Panc1 (cell line): ENCODE measurements at regions not wholly inside any gene's neighbourhood (a gene's known extent, or its start where the extent isn't known, plus 50 kb on each side); places are given as distances from the start of the nearest gene placed in this dataset.

Source experiments
- ATAC-seq: fragments of 200-7000 bp; cut with Tn5 transposase; 2 replicates; pipeline ENCODE4 v1.9.1; 2020; ENCODE audit warnings: mild to moderate bottlenecking, moderate library complexity
- BruUV-seq: library from RNA; stranded (reverse); fragments of 400-500 nt; replicated peaks from 2 replicates; lab custom pipeline; 2021; lab: Mats Ljungman, UMichigan
- CTCF ChIA-PET: fragments of 300-600 bp; sonication (Branson Sonifier 250); formaldehyde crosslinking; loops from one replicate; lab custom pipeline; 2022; ENCODE audit warnings: antibody characterized with exemption; lab: Charles Lee
- POLR2A ChIA-PET: fragments of 300-600 bp; sonication (Branson Sonifier 250); formaldehyde crosslinking; loops from one replicate; lab custom pipeline; 2022; ENCODE audit warnings: antibody characterized with exemption; lab: Charles Lee
- DNase-seq: peaks from one replicate; pipeline ENCODE4 v3.0.0-alpha.2; 2010; ENCODE audit warnings: low read depth, low spot score
- H3K27ac ChIP-seq: 2 replicates; pipeline ENCODE4 v1.5.1; 2011; ENCODE audit warnings: mild to moderate bottlenecking, low read length, inconsistent platforms
- H3K27me3 ChIP-seq: fragments of 200-500 bp; sonication (Bioruptor generic); 2 replicates; pipeline ENCODE4 v1.6.0; 2014; ENCODE audit warnings: low read length, inconsistent platforms; ENCODE audit not compliant: control insufficient read depth, insufficient read depth
- H3K36me3 ChIP-seq: fragments of 200-500 bp; sonication (Bioruptor generic); 2 replicates; pipeline ENCODE4 v1.5.1; 2014; ENCODE audit warnings: inconsistent platforms, mild to moderate bottlenecking, low read length, moderate library complexity; ENCODE audit not compliant: control insufficient read depth, insufficient read depth
- H3K4me1 ChIP-seq: 2 replicates; pipeline ENCODE4 v1.5.1; 2011; ENCODE audit warnings: inconsistent platforms, mild to moderate bottlenecking, low read length, moderate library complexity; ENCODE audit not compliant: control insufficient read depth, insufficient read depth
- H3K4me3 ChIP-seq, 2 experiments: 2 replicates each; pipeline ENCODE4 v1.5.1; 2011 to 2012; ENCODE audit warnings: low read depth in 2 of 2, low read length in 2 of 2, mild to moderate bottlenecking in 2 of 2, inconsistent platforms in 1 of 2, moderate library complexity in 1 of 2
- H3K9me3 ChIP-seq: fragments of 200-500 bp; sonication (Bioruptor generic); 2 replicates; pipeline ENCODE4 v1.5.1; 2014; ENCODE audit warnings: low read depth, mild to moderate bottlenecking, inconsistent platforms, low read length, moderate library complexity; ENCODE audit not compliant: control insufficient read depth, insufficient read depth
- CTCF ChIP-seq: fragments of 450-650 bp; IDR thresholded peaks from 2 replicates; pipeline ENCODE4 v1.5.1; 2017; ENCODE audit warnings: mild to moderate bottlenecking
- POLR2AphosphoS5 ChIP-seq: IDR thresholded peaks from 2 replicates; pipeline ENCODE4 v1.6.1; 2012; ENCODE audit warnings: mild to moderate bottlenecking, low read depth, low read length, moderate library complexity
- REST ChIP-seq, 2 experiments: IDR thresholded peaks; 2 replicates each; pipeline ENCODE4 v1.6.1; 2011 to 2012; ENCODE audit warnings: low read depth in 2 of 2, control low read depth in 1 of 2, low read length in 1 of 2, mild to moderate bottlenecking in 1 of 2, moderate library complexity in 1 of 2; ENCODE audit not compliant: insufficient read depth in 1 of 2
- SIN3A ChIP-seq: IDR thresholded peaks from 2 replicates; pipeline ENCODE4 v1.6.1; 2012; ENCODE audit warnings: low read depth, mild to moderate bottlenecking, low read length, moderate library complexity, borderline replicate concordance; ENCODE audit not compliant: insufficient read depth
- TCF7L2 ChIP-seq: IDR thresholded peaks from 2 replicates; pipeline ENCODE4 v1.6.1; 2011; ENCODE audit warnings: mild to moderate bottlenecking, low read depth, low read length, inconsistent platforms
- in situ Hi-C: cut with HindIII; loops from 2 replicates; pipeline ENCODE4 v1.10.0; 2016; ENCODE audit warnings: low sequenced_read_pairs, low pct_unique_long_range_greater_than_20kb
- intact Hi-C: fragments of 100-400 bp; cut with micrococcal nuclease; formaldehyde crosslinking; loops from one replicate; pipeline ENCODE4 v1.10.0; 2022; ENCODE audit not compliant: unreplicated experiment

DNA sequence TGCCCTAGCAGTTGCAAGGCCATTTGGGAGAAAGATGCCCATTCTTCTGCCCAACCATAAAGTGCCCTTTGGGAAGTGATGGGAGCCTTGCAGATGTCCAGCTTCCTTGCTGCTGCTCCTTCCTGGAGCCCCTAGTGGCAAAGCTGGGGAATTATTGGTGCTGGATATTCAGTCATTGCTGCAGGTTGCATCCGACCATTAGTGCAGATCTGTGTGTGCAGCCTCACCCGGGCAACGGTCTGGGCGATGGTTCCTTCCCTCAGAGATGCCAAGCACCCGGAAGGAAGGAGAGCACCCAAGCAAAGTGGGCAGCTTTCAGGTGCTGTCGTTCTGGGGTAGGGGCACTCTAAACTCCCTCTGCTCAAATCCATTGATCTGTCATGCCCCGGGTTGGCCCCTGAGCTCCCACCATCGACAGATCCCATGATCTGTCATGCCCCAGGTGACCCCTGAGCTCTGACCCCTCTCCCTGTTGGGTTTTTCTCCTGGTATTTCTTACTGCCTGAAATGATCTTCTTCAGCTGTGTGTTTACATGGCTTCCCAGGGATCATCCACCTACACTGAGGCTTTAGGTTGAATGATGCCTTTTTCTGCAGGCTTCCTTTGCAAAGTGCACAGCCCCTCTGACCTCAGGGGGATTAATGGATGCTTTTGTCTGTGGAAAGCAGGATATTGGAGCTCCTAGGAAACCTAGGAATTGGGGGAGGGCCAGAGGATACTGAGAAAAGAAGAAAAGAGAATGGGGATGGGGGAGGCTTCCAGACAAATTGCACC, 467.5 kb downstream of the PTPRU start:
- H3K4me1 ChIP-seq, result peaks cover 6% of the 10 kb centered on the region
- no peaks in the 10 kb centered on the region for H3K27me3 ChIP-seq
- no TSS peak for BruUV-seq
- ChIA-PET CTCF (interaction anchor here (0.5 to 1.2 kb wide), 3 partner anchors 16 to 497 kb away, joined by 3 to 4 read pairs (median 3); no protein-coding TSS in a partner anchor), POLR2A (no interaction called here)
- TF ChIP-seq POLR2AphosphoS5 (no peak), CTCF (peak; percentile 92)
- no peak for DNase-seq
- peak; percentile 71 for ATAC-seq
- no peaks in the 10 kb centered on the region for H3K9me3 ChIP-seq
- in situ Hi-C loops (no loop called here), intact Hi-C loops (loop anchor here (10.0 kb wide), 1 partner anchor 469 kb away; the partner anchor contains the start of genes MECR and PTPRU)
- H3K36me3 ChIP-seq, result no peaks in the 10 kb centered on the region
- H3K27ac ChIP-seq, result no peak overlapping the region
- no peak overlapping the region for H3K4me3 ChIP-seq

- TF ChIP-seq CTCF (no peak), TCF7L2 (no peak)
- no peak overlapping the region for H3K27ac ChIP-seq
- ChIA-PET CTCF (no interaction called here), POLR2A (no interaction called here)
- H3K4me3 ChIP-seq, result no peak overlapping the region
- intact Hi-C loops, result loop anchor here (10.0 kb wide), 1 partner anchor 466 kb away; the partner anchor contains the start of genes MECR and PTPRU
- in situ Hi-C loops, result no loop called here
- no peaks in the 10 kb centered on the region for H3K36me3 ChIP-seq
- H3K27me3 ChIP-seq, result no peaks in the 10 kb centered on the region; the same call in 1 of the 2 replicates
- ATAC-seq, result no peak
- no peaks in the 10 kb centered on the region for H3K9me3 ChIP-seq
- no peak for DNase-seq
- H3K4me1 ChIP-seq, result no peaks in the 10 kb centered on the region
- no TSS peak for BruUV-seq
Measured at GRCh38 chr1:29700491-29700890, 464.2 kb downstream of the PTPRU start.

DNA sequence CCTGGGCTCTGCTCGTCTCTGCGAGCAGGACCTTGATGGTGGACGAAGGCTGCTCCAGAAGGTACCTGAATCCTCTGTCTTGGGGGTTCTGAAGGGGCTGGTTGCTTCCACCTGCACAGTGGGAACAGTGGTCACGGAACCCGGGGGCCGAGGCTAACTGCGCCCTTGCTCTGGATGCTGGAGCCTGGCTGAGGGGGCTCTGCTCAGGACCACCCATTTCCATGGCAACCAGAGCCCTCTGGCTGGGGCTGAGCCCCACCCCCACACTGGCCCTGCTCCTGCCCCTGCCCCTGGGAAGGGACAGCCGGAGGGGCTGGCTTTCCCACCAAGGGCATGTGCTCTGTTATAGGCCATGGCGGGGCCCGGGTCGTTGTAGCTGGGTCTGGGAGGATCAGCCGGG, 462.3 kb downstream of the PTPRU start:
- ChIA-PET POLR2A (no interaction called here), CTCF (no interaction called here)
- no peaks in the 10 kb centered on the region; the same call in 1 of the 2 replicates for H3K27me3 ChIP-seq
- no peak for DNase-seq
- H3K4me1 ChIP-seq, result no peaks in the 10 kb centered on the region
- no peak for ATAC-seq
- no peak overlapping the region for H3K4me3 ChIP-seq
- H3K9me3 ChIP-seq, result no peaks in the 10 kb centered on the region
- BruUV-seq, result no TSS peak
- in situ Hi-C loops (no loop called here), intact Hi-C loops (no loop called here)
- TF ChIP-seq REST (IDR thresholded peaks at IDR 0.05; ENCODE audit: insufficient read depth in 1 of 2, low read depth in 2 of 2, low read length in 1 of 2) (no peak), SIN3A (no peak), CTCF (no peak), POLR2AphosphoS5 (no peak)
- no peak overlapping the region for H3K27ac ChIP-seq
- H3K36me3 ChIP-seq, result no peaks in the 10 kb centered on the region
